ENCODE measurements at regions not wholly inside any gene's neighbourhood (a gene's known extent, or its start where the extent isn't known, plus 50 kb on each side); places are given as distances from the start of the nearest gene placed in this dataset.
"Not testable (repeated sequence)": the region's sequence is repeated elsewhere in the genome, so short reads cannot be mapped to it uniquely, and the experiment has no call there.

- ChIA-PET POLR2A (no interaction called here), CTCF (no interaction called here)
- DNase-seq (ENCODE audit: low read depth, low spot score) (no peak), FAIRE-seq (no peak)
- H3K36me3 ChIP-seq (ENCODE audit: control insufficient read depth in 2 of 2, extremely low read depth in 1 of 2, insufficient read depth in 2 of 2, low read length in 2 of 2), result no peaks in the 10 kb centered on the region
- no peak overlapping the region for H3K9ac ChIP-seq (replicated peaks; ENCODE audit: extremely low read depth, insufficient read depth, low read length)
- H3K27me3 ChIP-seq (ENCODE audit: control insufficient read depth in 2 of 2, insufficient read depth in 2 of 2, low read length in 2 of 2), result no peaks in the 10 kb centered on the region
- no peaks in the 10 kb centered on the region for H3K9me1 ChIP-seq (replicated peaks; ENCODE audit: control insufficient read depth, extremely low read depth, insufficient read depth, low read length)
- no peak overlapping the region for H2AFZ ChIP-seq (ENCODE audit: low read depth, low read length)
- no peak for TF ChIP-seq MAX (IDR thresholded peaks at IDR 0.05; ENCODE audit: insufficient read depth, insufficient read length)
- TF ChIP-seq EZH2 (IDR thresholded peaks at IDR 0.05; ENCODE audit: borderline replicate concordance, low read depth, low read length, severe bottlenecking), result no peak
- TF ChIP-seq POLR2A (IDR thresholded peaks at IDR 0.05; ENCODE audit: low read depth, low read length), result no peak
- no peak for TF ChIP-seq MYC (IDR thresholded peaks at IDR 0.05; ENCODE audit: low read depth, low read length)
- no peak for TF ChIP-seq CTCF (IDR thresholded peaks at IDR 0.05; ENCODE audit: extremely low read depth in 1 of 2, insufficient read depth in 1 of 2, low read depth in 1 of 2, low read length in 2 of 2)
- TF ChIP-seq POLR2AphosphoS5 (IDR thresholded peaks at IDR 0.05; ENCODE audit: insufficient read depth, low read depth, low read length), result no peak
- TF ChIP-seq FOS (IDR thresholded peaks at IDR 0.05; ENCODE audit: borderline replicate concordance, insufficient read depth, low read length), result no peak
- no peak for TF ChIP-seq JUN (IDR thresholded peaks at IDR 0.05; ENCODE audit: borderline replicate concordance, insufficient read depth, insufficient read length, low read depth)
- no peak for TF ChIP-seq GATA2 (IDR thresholded peaks at IDR 0.05; ENCODE audit: insufficient read depth, insufficient read length, low read depth, low read length)
- no peak overlapping the region for H3K4me3 ChIP-seq (replicated peaks in 1 of 3; ENCODE audit: insufficient read depth in 1 of 3, low read depth in 1 of 3, low read length in 3 of 3)
- H3K4me1 ChIP-seq (ENCODE audit: control insufficient read depth, extremely low read depth, insufficient read depth, low read length), result no peaks in the 10 kb centered on the region
- no peak overlapping the region for H3K27ac ChIP-seq (ENCODE audit: insufficient read depth, low read depth, low read length)
- BruUV-seq (replicated peaks), result no TSS peak
- dilution Hi-C loops (cut with MboI; ENCODE audit: extremely low pct_ligation_motif_present, low sequenced_read_pairs) (no loop called here), intact Hi-C loops (cut with micrococcal nuclease) (no loop called here)
- no peaks in the 10 kb centered on the region for H3K9me3 ChIP-seq (replicated peaks; ENCODE audit: control insufficient read depth, insufficient read depth, low read length)
- no peaks in the 10 kb centered on the region for H3K79me2 ChIP-seq (ENCODE audit: control insufficient read depth, insufficient read depth, low read length)
- no peak overlapping the region for H3K4me2 ChIP-seq (ENCODE audit: insufficient read depth, low read length)
- H4K20me1 ChIP-seq (replicated peaks; ENCODE audit: control insufficient read depth, extremely low read depth, insufficient read depth, low read length), result no peaks in the 10 kb centered on the region
These were observed 154.1 kb upstream of the CXCL13 start for GRCh38 chr4:77451530-77451929.

- H2AFZ ChIP-seq (ENCODE audit: low read depth, low read length); DNase-seq (ENCODE audit: low read depth, low spot score); H3K27me3 ChIP-seq (ENCODE audit: control insufficient read depth in 2 of 2, insufficient read depth in 2 of 2, low read length in 2 of 2); H3K4me3 ChIP-seq (replicated peaks in 1 of 3; ENCODE audit: insufficient read depth in 1 of 3, low read depth in 1 of 3, low read length in 3 of 3); H3K36me3 ChIP-seq (ENCODE audit: control insufficient read depth in 2 of 2, extremely low read depth in 1 of 2, insufficient read depth in 2 of 2, low read length in 2 of 2); H4K20me1 ChIP-seq (replicated peaks; ENCODE audit: control insufficient read depth, extremely low read depth, insufficient read depth, low read length); dilution Hi-C loops (cut with MboI; ENCODE audit: extremely low pct_ligation_motif_present, low sequenced_read_pairs); H3K4me1 ChIP-seq (ENCODE audit: control insufficient read depth, extremely low read depth, insufficient read depth, low read length); CTCF ChIA-PET; H3K9ac ChIP-seq (replicated peaks; ENCODE audit: extremely low read depth, insufficient read depth, low read length); H3K27ac ChIP-seq (ENCODE audit: insufficient read depth, low read depth, low read length); POLR2A ChIA-PET; H3K9me1 ChIP-seq (replicated peaks; ENCODE audit: control insufficient read depth, extremely low read depth, insufficient read depth, low read length); BruUV-seq (replicated peaks); FAIRE-seq; H3K79me2 ChIP-seq (ENCODE audit: control insufficient read depth, insufficient read depth, low read length); H3K4me2 ChIP-seq (ENCODE audit: insufficient read depth, low read length); intact Hi-C loops (cut with micrococcal nuclease); H3K9me3 ChIP-seq (replicated peaks; ENCODE audit: control insufficient read depth, insufficient read depth, low read length): not testable (repeated sequence)
These were observed 153.5 kb upstream of the CXCL13 start for GRCh38 chr4:77452117-77452516.

All from endothelial cell of umbilical vein (primary cell).